Lung (tissue), 11 donors: ENCODE measurements at regions not wholly inside any gene's neighbourhood (a gene's known extent, or its start where the extent isn't known, plus 50 kb on each side); places are given as distances from the start of the nearest gene placed in this dataset.
"Not testable (repeated sequence)": the region's sequence is repeated elsewhere in the genome, so short reads cannot be mapped to it uniquely, and the experiment has no call there.

ENCODE experiments used
- ATAC-seq: fragments of 200-7000 bp; cut with Tn5 transposase; one replicate; pipeline ENCODE4 v1.9.1; 2020; ENCODE audit warnings: moderate number of reproducible peaks; ENCODE audit not compliant: insufficient read depth, low FRiP score
- DNase-seq, 3 donors: peaks; one replicate each; pipeline ENCODE4 v3.0.0-alpha.2; 2013 to 2017
- H3K27ac ChIP-seq, 2 donors: one replicate each; pipeline ENCODE4 v1.5.1; 2013; ENCODE audit warnings: mild to moderate bottlenecking in 2 of 2, moderate library complexity in 2 of 2, control low read depth in 1 of 2, inconsistent platforms in 1 of 2, low read depth in 1 of 2, low read length in 1 of 2
- H3K27me3 ChIP-seq, 3 donors: one replicate each; pipeline ENCODE4 v1.5.1; 2013; ENCODE audit warnings: low read length in 2 of 3; ENCODE audit not compliant: control insufficient read depth in 3 of 3, insufficient read depth in 3 of 3
- H3K36me3 ChIP-seq, 4 donors: one replicate each; pipeline ENCODE4 v1.5.1; 2013; ENCODE audit warnings: low read length in 4 of 4, mild to moderate bottlenecking in 1 of 4, moderate library complexity in 1 of 4; ENCODE audit not compliant: control insufficient read depth in 4 of 4, insufficient read depth in 4 of 4
- H3K4me1 ChIP-seq, 5 donors: one replicate each; pipeline ENCODE4 v1.5.1; 2013; ENCODE audit warnings: low read length in 5 of 5, mild to moderate bottlenecking in 2 of 5, moderate library complexity in 1 of 5; ENCODE audit not compliant: control insufficient read depth in 5 of 5, insufficient read depth in 5 of 5
- H3K4me3 ChIP-seq: one replicate; pipeline ENCODE4 v1.5.1; 2013; ENCODE audit warnings: mild to moderate bottlenecking, control low read depth, moderate library complexity
- H3K9ac ChIP-seq, 2 donors: one replicate each; pipeline ENCODE4 v1.5.1; 2013; ENCODE audit warnings: low read length in 2 of 2, control low read depth in 1 of 2; ENCODE audit not compliant: insufficient read depth in 1 of 2
- H3K9me3 ChIP-seq, 4 donors: one replicate each; pipeline ENCODE4 v1.5.1; 2013; ENCODE audit warnings: low read length in 3 of 4, mild to moderate bottlenecking in 1 of 4, moderate library complexity in 1 of 4; ENCODE audit not compliant: control insufficient read depth in 4 of 4, insufficient read depth in 3 of 4
- CTCF ChIP-seq: IDR thresholded peaks from 2 replicates; pipeline ENCODE4 v1.5.1; 2012; ENCODE audit warnings: mild to moderate bottlenecking; ENCODE audit errors: control extremely low read depth, extremely low read depth
- WGBS, 2 donors: extraction: QIAGEN DNeasy Blood & Tissue Kit; methylation state at CpG; one replicate each; pipeline ENCODE4 v1.1.7; 2013; 5-methylcytosine and 5-hydroxymethylcytosine counted together
- donor health status: control.
- donor health status: control.
- donor health status: Bipolar disorder and iron deficiency.
- donor health status: healthy.
- donor health status: DM: yes; HTN: yes; CAD: no.

- TF ChIP-seq CTCF: no peak
- Histone ChIP-seq H3K9ac (no peak overlapping the region), H3K4me1 (peaks cover 0 to 2% (median 0%) of the 10 kb centered on the region in 5 donors), H3K9me3 (no peaks in the 10 kb centered on the region), H3K27ac (no peak overlapping the region), H3K27me3 (peaks cover 0 to 14% (median 3%) of the 10 kb centered on the region in 3 donors), H3K4me3 (no peak overlapping the region), H3K36me3 (no peaks in the 10 kb centered on the region)
- no peak for DNase-seq
- 77 to 82% methylated on average over 1 of the region's 1 CpG for WGBS, 2 donors
- ATAC-seq: no peak
Measured at GRCh38 chr7:142498364-142498763, 240.5 kb upstream of the PRSS58 start.

- DNase-seq (peak in 2 of 3 donors; percentile 35 to 36), ATAC-seq (no peak)
- Histone ChIP-seq H3K9ac (no peak overlapping the region), H3K27ac (no peak overlapping the region), H3K27me3 (peaks cover 0 to 16% (median 3%) of the 10 kb centered on the region in 3 donors), H3K9me3 (no peaks in the 10 kb centered on the region), H3K4me1 (peaks cover 0 to 2% (median 0%) of the 10 kb centered on the region in 5 donors), H3K36me3 (no peaks in the 10 kb centered on the region), H3K4me3 (no peak overlapping the region)
- peak; percentile 40 for TF ChIP-seq CTCF
- WGBS, 2 donors: 7 to 11% methylated on average over 8 of the region's 8 CpGs
Measured at GRCh38 chr7:142496545-142496991, 238.7 kb upstream of the PRSS58 start.

GRCh38 chr7:142495879-142496278 is 238.0 kb upstream of the PRSS58 start:
- 56 to 61% methylated on average over 3 of the region's 3 CpGs for WGBS, 2 donors
- not testable (repeated sequence) for H3K36me3 ChIP-seq, H3K27ac ChIP-seq, H3K9me3 ChIP-seq, H3K9ac ChIP-seq, ATAC-seq, H3K4me1 ChIP-seq, DNase-seq, H3K4me3 ChIP-seq
- H3K27me3 ChIP-seq: peaks cover 0 to 16% (median 3%) of the 10 kb centered on the region in 3 donors

- not testable (repeated sequence) for H3K4me1 ChIP-seq, H3K27ac ChIP-seq, H3K9me3 ChIP-seq, ATAC-seq, H3K36me3 ChIP-seq, H3K4me3 ChIP-seq, H3K9ac ChIP-seq, DNase-seq
- H3K27me3 ChIP-seq: peaks cover 0 to 16% (median 3%) of the 10 kb centered on the region in 3 donors
Measured at GRCh38 chr7:142495301-142495700, 237.4 kb upstream of the PRSS58 start.
